ENCODE measurements at regions not wholly inside any gene's neighbourhood (a gene's known extent, or its start where the extent isn't known, plus 50 kb on each side); places are given as distances from the start of the nearest gene placed in this dataset.

DNA sequence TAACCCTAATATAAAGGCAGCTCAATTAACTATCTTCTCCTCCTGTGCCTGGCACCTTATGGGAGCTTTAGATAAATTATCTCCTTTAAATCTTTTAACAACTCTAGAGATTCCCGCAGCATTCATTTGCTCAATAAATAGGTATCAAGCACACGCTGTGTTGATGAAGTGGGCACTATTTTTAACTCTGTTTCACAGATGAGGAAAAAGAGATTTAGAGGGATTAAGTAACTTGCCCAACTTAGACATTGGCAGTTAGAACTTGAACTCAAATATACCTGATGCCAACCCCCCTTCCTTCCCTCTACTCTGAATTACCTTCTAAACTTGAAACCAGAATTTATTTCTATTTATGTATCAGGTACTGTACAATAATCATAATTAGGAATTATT lies 112.4 kb downstream of the SH3TC2 start:
- no peak overlapping the region for H2AFZ ChIP-seq (ENCODE audit: low read depth, low read length)

DNA sequence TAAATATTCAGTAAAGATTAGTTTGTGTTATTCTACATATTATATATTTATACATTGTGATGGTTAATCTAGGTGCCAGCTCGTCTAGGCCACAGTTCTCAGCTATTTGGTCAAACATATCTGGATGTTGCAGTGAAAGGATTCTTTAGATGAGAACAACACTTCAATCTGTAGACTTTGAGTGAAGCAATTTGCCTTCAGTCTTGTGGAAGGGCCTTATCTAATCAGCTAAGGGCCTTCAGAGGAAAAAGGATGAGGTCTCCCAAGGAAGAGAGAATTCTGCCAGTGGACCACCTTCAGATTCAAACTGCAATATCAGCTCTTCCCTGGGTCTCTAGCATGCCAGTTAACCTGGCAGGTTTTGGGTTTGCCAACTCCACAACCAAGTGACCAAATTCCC lies 112.0 kb downstream of the SH3TC2 start:
- H4K20me1 ChIP-seq (ENCODE audit: insufficient read depth) = no peaks in the 10 kb centered on the region
- no peaks in the 10 kb centered on the region for H3K36me3 ChIP-seq (ENCODE audit: insufficient read depth, low read length)
- no peaks in the 10 kb centered on the region for H3K9me3 ChIP-seq (ENCODE audit: low read length)
- no peak overlapping the region for H3K9ac ChIP-seq (ENCODE audit: low read length)
- no peak overlapping the region for H2AFZ ChIP-seq (ENCODE audit: low read depth, low read length)
- TF ChIP-seq, protein P1, sequence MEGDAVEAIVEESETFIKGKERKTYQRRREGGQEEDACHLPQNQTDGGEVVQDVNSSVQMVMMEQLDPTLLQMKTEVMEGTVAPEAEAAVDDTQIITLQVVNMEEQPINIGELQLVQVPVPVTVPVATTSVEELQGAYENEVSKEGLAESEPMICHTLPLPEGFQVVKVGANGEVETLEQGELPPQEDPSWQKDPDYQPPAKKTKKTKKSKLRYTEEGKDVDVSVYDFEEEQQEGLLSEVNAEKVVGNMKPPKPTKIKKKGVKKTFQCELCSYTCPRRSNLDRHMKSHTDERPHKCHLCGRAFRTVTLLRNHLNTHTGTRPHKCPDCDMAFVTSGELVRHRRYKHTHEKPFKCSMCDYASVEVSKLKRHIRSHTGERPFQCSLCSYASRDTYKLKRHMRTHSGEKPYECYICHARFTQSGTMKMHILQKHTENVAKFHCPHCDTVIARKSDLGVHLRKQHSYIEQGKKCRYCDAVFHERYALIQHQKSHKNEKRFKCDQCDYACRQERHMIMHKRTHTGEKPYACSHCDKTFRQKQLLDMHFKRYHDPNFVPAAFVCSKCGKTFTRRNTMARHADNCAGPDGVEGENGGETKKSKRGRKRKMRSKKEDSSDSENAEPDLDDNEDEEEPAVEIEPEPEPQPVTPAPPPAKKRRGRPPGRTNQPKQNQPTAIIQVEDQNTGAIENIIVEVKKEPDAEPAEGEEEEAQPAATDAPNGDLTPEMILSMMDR (IDR thresholded peaks at IDR 0.05; ENCODE audit: poor library complexity, severe bottlenecking) = no peak
- no peaks in the 10 kb centered on the region for H3F3A ChIP-seq (ENCODE audit: insufficient read depth, low read length, poor library complexity, severe bottlenecking)
- no peaks in the 10 kb centered on the region for H3K27me3 ChIP-seq (ENCODE audit: insufficient read depth, low read depth, low read length)
- no peaks in the 10 kb centered on the region for H3K9me2 ChIP-seq (ENCODE audit: insufficient read depth, low read length)
- H3K27ac ChIP-seq (ENCODE audit: low read length) = no peak overlapping the region
- no peak overlapping the region for H3K4me2 ChIP-seq (ENCODE audit: low read length)
- H3K79me2 ChIP-seq (replicated peaks; ENCODE audit: insufficient read depth, low read length) = no peaks in the 10 kb centered on the region
- no peak overlapping the region for H3K4me3 ChIP-seq (ENCODE audit: low read length)

More for the DNA sequence above, 112.4 kb downstream of the SH3TC2 start:
- Histone ChIP-seq H3K4me3 (ENCODE audit: low read length) (no peak overlapping the region), H3K9me2 (ENCODE audit: insufficient read depth, low read length) (no peaks in the 10 kb centered on the region), H3K27me3 (ENCODE audit: insufficient read depth, low read depth, low read length) (no peaks in the 10 kb centered on the region), H3K79me2 (replicated peaks; ENCODE audit: insufficient read depth, low read length) (no peaks in the 10 kb centered on the region), H3F3A (ENCODE audit: insufficient read depth, low read length, poor library complexity, severe bottlenecking) (no peaks in the 10 kb centered on the region), H4K20me1 (ENCODE audit: insufficient read depth) (no peaks in the 10 kb centered on the region), H3K27ac (ENCODE audit: low read length) (no peak overlapping the region), H3K9me3 (ENCODE audit: low read length) (no peaks in the 10 kb centered on the region), H3K4me2 (ENCODE audit: low read length) (no peak overlapping the region), H3K36me3 (ENCODE audit: insufficient read depth, low read length) (no peaks in the 10 kb centered on the region), H3K9ac (ENCODE audit: low read length) (no peak overlapping the region)
- no peak for TF ChIP-seq RAD21 (conservative IDR thresholded peaks at IDR 0.05)
- TF ChIP-seq, protein P2, sequence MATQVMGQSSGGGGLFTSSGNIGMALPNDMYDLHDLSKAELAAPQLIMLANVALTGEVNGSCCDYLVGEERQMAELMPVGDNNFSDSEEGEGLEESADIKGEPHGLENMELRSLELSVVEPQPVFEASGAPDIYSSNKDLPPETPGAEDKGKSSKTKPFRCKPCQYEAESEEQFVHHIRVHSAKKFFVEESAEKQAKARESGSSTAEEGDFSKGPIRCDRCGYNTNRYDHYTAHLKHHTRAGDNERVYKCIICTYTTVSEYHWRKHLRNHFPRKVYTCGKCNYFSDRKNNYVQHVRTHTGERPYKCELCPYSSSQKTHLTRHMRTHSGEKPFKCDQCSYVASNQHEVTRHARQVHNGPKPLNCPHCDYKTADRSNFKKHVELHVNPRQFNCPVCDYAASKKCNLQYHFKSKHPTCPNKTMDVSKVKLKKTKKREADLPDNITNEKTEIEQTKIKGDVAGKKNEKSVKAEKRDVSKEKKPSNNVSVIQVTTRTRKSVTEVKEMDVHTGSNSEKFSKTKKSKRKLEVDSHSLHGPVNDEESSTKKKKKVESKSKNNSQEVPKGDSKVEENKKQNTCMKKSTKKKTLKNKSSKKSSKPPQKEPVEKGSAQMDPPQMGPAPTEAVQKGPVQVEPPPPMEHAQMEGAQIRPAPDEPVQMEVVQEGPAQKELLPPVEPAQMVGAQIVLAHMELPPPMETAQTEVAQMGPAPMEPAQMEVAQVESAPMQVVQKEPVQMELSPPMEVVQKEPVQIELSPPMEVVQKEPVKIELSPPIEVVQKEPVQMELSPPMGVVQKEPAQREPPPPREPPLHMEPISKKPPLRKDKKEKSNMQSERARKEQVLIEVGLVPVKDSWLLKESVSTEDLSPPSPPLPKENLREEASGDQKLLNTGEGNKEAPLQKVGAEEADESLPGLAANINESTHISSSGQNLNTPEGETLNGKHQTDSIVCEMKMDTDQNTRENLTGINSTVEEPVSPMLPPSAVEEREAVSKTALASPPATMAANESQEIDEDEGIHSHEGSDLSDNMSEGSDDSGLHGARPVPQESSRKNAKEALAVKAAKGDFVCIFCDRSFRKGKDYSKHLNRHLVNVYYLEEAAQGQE (IDR thresholded peaks at IDR 0.05; ENCODE audit: borderline replicate concordance) = no peak
- no peak for TF ChIP-seq EP300 (conservative IDR thresholded peaks at IDR 0.05; ENCODE audit: poor library complexity, severe bottlenecking)
- TF ChIP-seq, protein P1 (IDR thresholded peaks at IDR 0.05; ENCODE audit: poor library complexity, severe bottlenecking) = no peak
- TF ChIP-seq EZH2 (IDR thresholded peaks at IDR 0.05; ENCODE audit: borderline replicate concordance, insufficient read depth, low read length, poor library complexity, severe bottlenecking) = no peak
- no peak for TF ChIP-seq POLR2AphosphoS5 (IDR thresholded peaks at IDR 0.05)
- no peak for TF ChIP-seq TAF1 (IDR thresholded peaks at IDR 0.05; ENCODE audit: low read depth)
- no peak for TF ChIP-seq SMC3 (conservative IDR thresholded peaks at IDR 0.05; ENCODE audit: poor library complexity)
- TF ChIP-seq MXI1 (conservative IDR thresholded peaks at IDR 0.05; ENCODE audit: poor library complexity, severe bottlenecking) = no peak
